ENCODE measurements at regions not wholly inside any gene's neighbourhood (a gene's known extent, or its start where the extent isn't known, plus 50 kb on each side); places are given as distances from the start of the nearest gene placed in this dataset.

DNA sequence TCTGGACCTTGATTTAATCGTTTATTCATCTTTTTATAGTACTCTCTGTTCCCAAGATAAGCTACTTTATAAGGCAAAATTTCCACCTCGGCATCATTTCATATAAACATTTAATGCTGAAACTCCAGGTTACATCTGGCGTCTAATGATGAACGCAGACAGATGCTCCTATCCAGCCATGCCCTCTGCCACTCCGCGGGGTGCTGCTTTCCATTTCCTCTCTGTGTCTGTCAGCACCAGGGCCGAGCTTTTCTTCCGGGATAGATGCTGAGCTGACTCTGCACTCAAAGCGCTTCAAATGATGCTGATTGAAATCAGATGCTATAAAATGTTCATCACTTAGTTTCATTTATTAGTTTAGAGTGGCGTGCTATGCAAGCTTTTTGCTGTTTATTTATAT lies 80.5 kb upstream of the HELT start:
- TF ChIP-seq, protein P1, sequence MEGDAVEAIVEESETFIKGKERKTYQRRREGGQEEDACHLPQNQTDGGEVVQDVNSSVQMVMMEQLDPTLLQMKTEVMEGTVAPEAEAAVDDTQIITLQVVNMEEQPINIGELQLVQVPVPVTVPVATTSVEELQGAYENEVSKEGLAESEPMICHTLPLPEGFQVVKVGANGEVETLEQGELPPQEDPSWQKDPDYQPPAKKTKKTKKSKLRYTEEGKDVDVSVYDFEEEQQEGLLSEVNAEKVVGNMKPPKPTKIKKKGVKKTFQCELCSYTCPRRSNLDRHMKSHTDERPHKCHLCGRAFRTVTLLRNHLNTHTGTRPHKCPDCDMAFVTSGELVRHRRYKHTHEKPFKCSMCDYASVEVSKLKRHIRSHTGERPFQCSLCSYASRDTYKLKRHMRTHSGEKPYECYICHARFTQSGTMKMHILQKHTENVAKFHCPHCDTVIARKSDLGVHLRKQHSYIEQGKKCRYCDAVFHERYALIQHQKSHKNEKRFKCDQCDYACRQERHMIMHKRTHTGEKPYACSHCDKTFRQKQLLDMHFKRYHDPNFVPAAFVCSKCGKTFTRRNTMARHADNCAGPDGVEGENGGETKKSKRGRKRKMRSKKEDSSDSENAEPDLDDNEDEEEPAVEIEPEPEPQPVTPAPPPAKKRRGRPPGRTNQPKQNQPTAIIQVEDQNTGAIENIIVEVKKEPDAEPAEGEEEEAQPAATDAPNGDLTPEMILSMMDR (IDR thresholded peaks at IDR 0.05): no peak
- TF ChIP-seq POLR2A (IDR thresholded peaks at IDR 0.05): no peak

Data from body of pancreas (tissue), 4 donors.